Esophagus squamous epithelium (tissue), 5 donors: ENCODE measurements at regions not wholly inside any gene's neighbourhood (a gene's known extent, or its start where the extent isn't known, plus 50 kb on each side); places are given as distances from the start of the nearest gene placed in this dataset.
A peak's percentile ranks its signal among the peaks of the same experiment; 100 is the strongest.

Source experiments
- DNase-seq: peaks from one replicate; lab custom pipeline; 2025; lab: John Stamatoyannopoulos, UW
- H3K27ac ChIP-seq, 4 donors: fragments of 200-600 bp; sonication (generic); one replicate each; pipeline ENCODE4 v1.5.1; 2016 to 2019; ENCODE audit warnings: mild to moderate bottlenecking in 1 of 4
- H3K27me3 ChIP-seq, 4 donors: fragments of 200-600 bp; sonication (generic); 1 replicate in 3 of 4; 2 replicates in 1 of 4; pipeline versions ENCODE4 v1.5.1 to v1.6.0; 2017 to 2021; ENCODE audit warnings: antibody characterized with exemption in 1 of 4
- H3K36me3 ChIP-seq, 3 donors: fragments of 200-600 bp; sonication (generic); one replicate each; pipeline ENCODE4 v1.5.1; 2016 to 2019
- H3K4me1 ChIP-seq, 3 donors: fragments of 200-600 bp; sonication (generic); one replicate each; pipeline ENCODE4 v1.5.1; 2017 to 2019
- H3K4me3 ChIP-seq, 4 donors: fragments of 200-600 bp; sonication (generic); 1 replicate in 3 of 4; 2 replicates in 1 of 4; pipeline ENCODE4 v1.5.1; 2016 to 2019; ENCODE audit warnings: mild to moderate bottlenecking in 2 of 4, moderate library complexity in 1 of 4
- H3K9me3 ChIP-seq, 3 donors: fragments of 200-600 bp; sonication (generic); one replicate each; pipeline ENCODE4 v1.5.1; 2016 to 2019
- CTCF ChIP-seq, 6 experiments: fragments of 450-650 bp in 4 of 6; fragments of 200-600 bp in 2 of 6; sonication (generic) in 2 of 6; IDR thresholded peaks; one replicate each; pipeline ENCODE4 v1.5.1; 2016 to 2019; ENCODE audit warnings: antibody characterized with exemption in 6 of 6, mild to moderate bottlenecking in 4 of 6, moderate library complexity in 4 of 6
- POLR2A ChIP-seq, 4 donors: fragments of 450-650 bp; IDR thresholded peaks; one replicate each; pipeline ENCODE4 v1.6.1; 2017; ENCODE audit warnings: antibody characterized with exemption in 4 of 4, mild to moderate bottlenecking in 4 of 4, moderate library complexity in 3 of 4
- WGBS, 2 donors: methylation state at CpG; one replicate each; pipeline ENCODE4 v1.1.5; 2018; 5-methylcytosine and 5-hydroxymethylcytosine counted together
- intact Hi-C: fragments of 100-400 bp; cut with DNase I; formaldehyde crosslinking; loops from one replicate; pipeline ENCODE4 v1.15.0; 2022
- donor health status: DM: yes; HTN: yes; CAD: no.

- Histone ChIP-seq H3K27ac (no peak overlapping the region), H3K9me3 (no peaks in the 10 kb centered on the region), H3K4me3 (no peak overlapping the region), H3K27me3 (no peaks in the 10 kb centered on the region), H3K36me3 (no peaks in the 10 kb centered on the region), H3K4me1 (peaks cover 0 to 11% (median 0%) of the 10 kb centered on the region in 3 donors)
- DNase-seq, result no peak
- intact Hi-C loops, result no loop called here
- TF ChIP-seq CTCF (IDR thresholded peaks at IDR 0.05), result no peak
- no peak for TF ChIP-seq POLR2A (IDR thresholded peaks at IDR 0.05)
- 63 to 82% methylated on average over 2 of the region's 2 CpGs for WGBS, 2 donors
Measured at GRCh38 chr2:156657809-156658208, 221.6 kb downstream of the GPD2 start.

GRCh38 chr2:156659694-156660093, 223.5 kb downstream of the GPD2 start:
- intact Hi-C loops, result no loop called here
- H3K36me3 ChIP-seq, result no peaks in the 10 kb centered on the region
- H3K4me1 ChIP-seq, result no peaks in the 10 kb centered on the region
- no peak for TF ChIP-seq CTCF (IDR thresholded peaks at IDR 0.05)
- no peak for TF ChIP-seq POLR2A (IDR thresholded peaks at IDR 0.05)
- no peaks in the 10 kb centered on the region for H3K27me3 ChIP-seq
- H3K4me3 ChIP-seq, result no peak overlapping the region
- 91 to 96% methylated on average over 3 of the region's 3 CpGs for WGBS, 2 donors
- no peaks in the 10 kb centered on the region for H3K9me3 ChIP-seq
- no peak for DNase-seq
- H3K27ac ChIP-seq, result no peak overlapping the region

- intact Hi-C loops, result no loop called here
- H3K36me3 ChIP-seq, result no peaks in the 10 kb centered on the region
- H3K4me1 ChIP-seq, result peaks cover 0 to 10% (median 3%) of the 10 kb centered on the region in 3 donors
- TF ChIP-seq POLR2A (IDR thresholded peaks at IDR 0.05) (no peak), CTCF (IDR thresholded peaks at IDR 0.05) (no peak)
- 46 to 67% methylated on average over 1 of the region's 1 CpG for WGBS, 2 donors
- no peak overlapping the region for H3K4me3 ChIP-seq
- peaks cover 0 to 3% (median 0%) of the 10 kb centered on the region in 3 donors for H3K9me3 ChIP-seq
- no peak for DNase-seq
- H3K27me3 ChIP-seq, result no peaks in the 10 kb centered on the region
- no peak overlapping the region for H3K27ac ChIP-seq
Measured at GRCh38 chr2:156663757-156664409, 227.7 kb downstream of the GPD2 start.

- Histone ChIP-seq H3K27me3 (no peaks in the 10 kb centered on the region), H3K4me3 (no peak overlapping the region), H3K36me3 (no peaks in the 10 kb centered on the region), H3K9me3 (peaks cover 0 to 3% (median 0%) of the 10 kb centered on the region in 3 donors), H3K27ac (peak overlapping the region in 1 of 4 donors; percentile 36), H3K4me1 (peaks cover 0 to 10% (median 3%) of the 10 kb centered on the region in 3 donors)
- DNase-seq, result no peak
- WGBS, 2 donors, result 46 to 47% methylated on average over 4 of the region's 4 CpGs
- TF ChIP-seq POLR2A (IDR thresholded peaks at IDR 0.05) (no peak), CTCF (IDR thresholded peaks at IDR 0.05) (peak in 2 of 6 experiments; percentile 13 to 24)
- intact Hi-C loops, result no loop called here
Measured at GRCh38 chr2:156666130-156666785, 230.1 kb downstream of the GPD2 start.

GRCh38 chr2:156670104-156670503, 233.9 kb downstream of the GPD2 start:
- intact Hi-C loops, result no loop called here
- H3K36me3 ChIP-seq, result no peaks in the 10 kb centered on the region
- H3K4me1 ChIP-seq, result peaks cover 0 to 10% (median 3%) of the 10 kb centered on the region in 3 donors
- no peaks in the 10 kb centered on the region for H3K27me3 ChIP-seq
- H3K27ac ChIP-seq, result no peak overlapping the region
- 54 to 62% methylated on average over 2 of the region's 2 CpGs for WGBS, 2 donors
- TF ChIP-seq POLR2A (IDR thresholded peaks at IDR 0.05) (no peak), CTCF (IDR thresholded peaks at IDR 0.05) (no peak)
- no peak for DNase-seq
- no peak overlapping the region for H3K4me3 ChIP-seq
- peaks cover 0 to 3% (median 0%) of the 10 kb centered on the region in 3 donors for H3K9me3 ChIP-seq
